ENCODE measurements at regions not wholly inside any gene's neighbourhood (a gene's known extent, or its start where the extent isn't known, plus 50 kb on each side); places are given as distances from the start of the nearest gene placed in this dataset.
"Not testable (repeated sequence)": the region's sequence is repeated elsewhere in the genome, so short reads cannot be mapped to it uniquely, and the experiment has no call there.

DNA sequence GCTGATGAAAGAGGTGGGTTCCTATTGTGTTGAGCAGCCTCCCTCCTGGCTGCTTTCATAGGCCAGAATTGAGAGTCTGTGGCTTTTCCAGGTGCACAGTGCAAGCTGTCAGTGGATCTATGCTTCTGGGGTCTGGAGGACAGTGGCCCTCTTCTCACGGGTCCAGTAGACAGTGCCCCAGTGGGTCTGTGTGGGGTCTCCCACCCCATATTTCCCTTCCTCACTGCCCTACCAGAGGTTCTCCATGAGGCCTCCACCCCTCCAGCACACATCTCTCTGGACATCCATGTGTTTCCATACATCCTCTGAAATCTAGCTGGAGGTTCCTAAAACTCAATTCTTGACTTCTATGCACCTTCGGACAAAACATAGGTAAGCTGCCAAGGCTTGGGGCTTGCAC is 201.2 kb downstream of the FAM43A start:
- in situ Hi-C loops (cut with MboI; ENCODE audit: low sequenced_read_pairs) = no loop called here
- peaks cover 4% of the 10 kb centered on the region; the same call in 1 of the 2 replicates for H3K27me3 ChIP-seq (ENCODE audit: low read depth)

GRCh38 chr3:194888062-194888461 is 202.4 kb downstream of the FAM43A start:
- H3K4me3 ChIP-seq; in situ Hi-C loops (cut with MboI; ENCODE audit: low sequenced_read_pairs); H3K9me3 ChIP-seq; H3K27me3 ChIP-seq (ENCODE audit: low read depth); H3K4me1 ChIP-seq; H3K36me3 ChIP-seq (replicated peaks); DNase-seq (ENCODE audit: low spot score in 2 of 2): not testable (repeated sequence)

More for the DNA sequence above, 201.2 kb downstream of the FAM43A start:
- H3K36me3 ChIP-seq (replicated peaks) = no peaks in the 10 kb centered on the region
- H3K4me1 ChIP-seq = no peaks in the 10 kb centered on the region
- DNase-seq (ENCODE audit: low spot score in 2 of 2) = no peak
- no peak overlapping the region for H3K4me3 ChIP-seq
- peaks cover 6% of the 10 kb centered on the region; the same call in 1 of the 2 replicates for H3K9me3 ChIP-seq

GRCh38 chr3:194888916-194889315 is 203.2 kb downstream of the FAM43A start:
- Histone ChIP-seq H3K4me3 (no peak overlapping the region), H3K36me3 (replicated peaks) (no peaks in the 10 kb centered on the region), H3K4me1 (no peaks in the 10 kb centered on the region), H3K9me3 (peaks cover 5% of the 10 kb centered on the region; the same call in 1 of the 2 replicates), H3K27me3 (ENCODE audit: low read depth) (peaks cover 4% of the 10 kb centered on the region; the same call in 1 of the 2 replicates)
- no peak for DNase-seq (ENCODE audit: low spot score in 2 of 2)
- in situ Hi-C loops (cut with MboI; ENCODE audit: low sequenced_read_pairs) = no loop called here

DNA sequence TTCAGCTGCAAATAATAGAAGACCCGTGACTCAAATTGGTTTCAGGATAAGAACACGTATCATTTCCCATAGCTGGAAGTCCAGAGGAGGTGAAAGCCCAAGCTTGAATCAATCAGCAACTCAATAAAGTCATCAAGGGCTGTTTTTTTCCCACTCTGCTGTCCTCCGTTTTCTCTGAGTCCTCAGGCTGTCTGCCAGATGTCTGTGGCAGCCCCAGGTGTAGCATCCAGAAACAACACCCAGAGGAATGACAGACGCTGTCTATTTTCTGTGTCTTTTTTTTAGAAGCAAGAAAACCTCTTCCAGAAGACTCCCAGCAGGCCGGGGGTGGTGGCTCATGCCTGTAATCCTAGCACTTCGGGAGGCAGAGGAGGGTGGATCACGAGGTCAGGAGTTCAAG is 204.4 kb downstream of the FAM43A start:
- Histone ChIP-seq H3K4me1 (no peaks in the 10 kb centered on the region), H3K36me3 (replicated peaks) (no peaks in the 10 kb centered on the region), H3K9me3 (no peaks in the 10 kb centered on the region), H3K27me3 (ENCODE audit: low read depth) (peaks cover 4% of the 10 kb centered on the region; the same call in 1 of the 2 replicates), H3K4me3 (no peak overlapping the region)
- in situ Hi-C loops (cut with MboI; ENCODE audit: low sequenced_read_pairs) = no loop called here
- no peak for DNase-seq (ENCODE audit: low spot score in 2 of 2)

DNA sequence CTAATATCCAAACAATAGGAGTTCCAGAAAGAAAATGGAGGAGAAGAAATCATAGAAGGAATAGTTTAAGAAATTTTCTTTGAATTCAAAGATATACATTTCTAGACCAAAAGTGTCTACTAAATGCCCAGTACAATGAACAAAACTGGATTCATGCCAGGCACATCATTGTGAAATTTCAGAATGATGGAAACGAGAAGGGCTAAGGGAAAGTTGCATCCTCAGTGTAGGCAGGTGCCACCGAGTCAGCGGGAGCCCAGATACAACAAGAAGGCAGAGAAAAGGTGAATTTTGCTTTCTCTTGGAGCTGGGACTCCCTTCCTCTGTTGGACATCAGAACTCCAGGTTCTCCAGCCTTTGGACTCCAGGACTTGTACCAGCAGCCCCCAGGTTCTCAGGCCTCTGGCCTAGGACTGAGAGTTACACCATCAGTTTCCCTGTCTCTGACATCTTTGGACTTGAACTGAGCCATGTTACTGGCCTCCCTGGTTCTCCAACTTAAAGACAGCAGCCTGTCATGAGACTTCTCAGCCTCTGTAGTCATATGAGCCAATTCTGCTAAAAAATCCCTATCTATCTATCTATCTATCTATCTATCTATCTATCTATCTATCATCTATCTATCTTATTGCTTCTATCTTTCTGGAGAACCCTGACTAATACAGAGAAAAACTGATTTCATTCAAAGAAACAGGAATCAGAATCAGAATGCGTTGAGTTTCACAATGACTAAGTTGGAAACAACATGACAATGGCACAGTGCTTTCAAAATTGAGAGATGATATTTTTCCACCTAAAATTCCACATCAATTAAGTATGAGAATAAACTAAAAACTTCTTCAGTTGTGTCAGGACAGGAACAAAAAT is 207.7 kb downstream of the FAM43A start:
- H3K9me3 ChIP-seq = no peaks in the 10 kb centered on the region
- DNase-seq (ENCODE audit: low spot score in 2 of 2) = no peak
- peaks cover 4% of the 10 kb centered on the region; the same call in 1 of the 2 replicates for H3K27me3 ChIP-seq (ENCODE audit: low read depth)
- no peaks in the 10 kb centered on the region for H3K4me1 ChIP-seq
- H3K4me3 ChIP-seq = no peak overlapping the region
- H3K36me3 ChIP-seq (replicated peaks) = no peaks in the 10 kb centered on the region
- in situ Hi-C loops (cut with MboI; ENCODE audit: low sequenced_read_pairs) = no loop called here

GRCh38 chr3:194894538-194894937 is 208.9 kb downstream of the FAM43A start:
- H3K27me3 ChIP-seq (ENCODE audit: low read depth) = peaks cover 2% of the 10 kb centered on the region; the same call in 1 of the 2 replicates
- no peak for DNase-seq (ENCODE audit: low spot score in 2 of 2)
- H3K9me3 ChIP-seq = no peaks in the 10 kb centered on the region; the same call in 1 of the 2 replicates
- H3K4me3 ChIP-seq = no peak overlapping the region
- H3K4me1 ChIP-seq = no peaks in the 10 kb centered on the region
- in situ Hi-C loops (cut with MboI; ENCODE audit: low sequenced_read_pairs) = no loop called here
- H3K36me3 ChIP-seq (replicated peaks) = no peaks in the 10 kb centered on the region

DNA sequence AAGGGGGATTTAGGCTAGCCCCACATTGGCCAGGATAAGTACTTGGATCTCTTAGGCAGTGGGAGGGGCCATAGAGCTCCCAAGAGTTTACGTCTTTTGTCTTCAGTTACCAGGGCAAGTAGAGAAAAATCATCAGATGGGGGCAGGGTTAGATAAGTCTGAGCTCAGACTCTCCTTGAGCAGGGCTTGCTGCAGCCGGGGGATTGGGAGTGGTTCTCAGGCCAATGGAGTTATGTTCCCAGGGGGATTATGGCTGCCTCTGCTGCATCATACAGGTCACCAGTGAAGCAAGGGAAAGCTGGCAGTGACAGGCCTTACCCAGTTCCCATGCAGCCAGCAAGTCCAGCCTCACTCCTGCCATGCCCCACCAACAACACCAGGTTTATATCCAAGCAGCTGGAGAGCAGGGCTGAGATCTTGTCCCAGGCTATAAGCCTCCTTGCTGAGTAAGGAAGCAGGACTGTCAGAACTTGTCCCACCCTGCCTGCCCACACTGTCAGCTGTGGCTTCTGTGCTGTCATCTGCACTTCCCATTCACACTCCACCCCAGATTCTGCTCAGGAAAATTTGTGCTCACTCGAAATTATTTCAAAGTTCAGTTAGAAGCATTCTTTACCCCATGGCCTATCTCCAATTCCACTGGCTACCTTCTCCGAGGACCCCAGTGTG is 215.3 kb downstream of the FAM43A start:
- Histone ChIP-seq H3K4me1 (no peaks in the 10 kb centered on the region), H3K9me3 (no peaks in the 10 kb centered on the region; the same call in 1 of the 2 replicates), H3K4me3 (no peak overlapping the region), H3K27me3 (ENCODE audit: low read depth) (no peaks in the 10 kb centered on the region), H3K36me3 (replicated peaks) (no peaks in the 10 kb centered on the region)
- in situ Hi-C loops (cut with MboI; ENCODE audit: low sequenced_read_pairs) = no loop called here
- DNase-seq (ENCODE audit: low spot score in 2 of 2) = no peak

GRCh38 chr3:194903447-194903846 is 217.8 kb downstream of the FAM43A start:
- in situ Hi-C loops (cut with MboI; ENCODE audit: low sequenced_read_pairs); H3K4me3 ChIP-seq; H3K4me1 ChIP-seq; H3K9me3 ChIP-seq; H3K27me3 ChIP-seq (ENCODE audit: low read depth); H3K36me3 ChIP-seq (replicated peaks); DNase-seq (ENCODE audit: low spot score in 2 of 2): not testable (repeated sequence)

GRCh38 chr3:194904999-194905398 is 219.3 kb downstream of the FAM43A start:
- in situ Hi-C loops (cut with MboI; ENCODE audit: low sequenced_read_pairs); H3K36me3 ChIP-seq (replicated peaks); DNase-seq (ENCODE audit: low spot score in 2 of 2); H3K9me3 ChIP-seq; H3K4me1 ChIP-seq; H3K4me3 ChIP-seq; H3K27me3 ChIP-seq (ENCODE audit: low read depth): not testable (repeated sequence)

DNA sequence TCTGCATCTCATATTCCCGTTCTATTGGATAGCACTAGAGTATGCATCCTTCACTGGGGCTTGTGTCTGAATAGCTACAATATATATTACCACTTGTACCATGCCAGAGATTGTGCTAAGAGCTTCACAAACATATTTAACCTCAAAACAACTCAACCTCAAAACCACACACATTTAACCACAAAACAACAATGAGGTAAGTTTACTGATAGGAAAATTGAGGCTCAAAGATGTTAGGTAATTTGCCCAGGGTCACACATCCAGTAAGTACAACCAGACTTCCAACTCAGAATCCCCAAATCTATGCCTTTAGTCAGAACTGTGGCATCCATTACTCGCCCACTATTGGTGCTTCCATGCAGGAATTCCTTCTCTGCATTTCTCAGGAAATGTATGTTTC is 220.0 kb downstream of the FAM43A start:
- in situ Hi-C loops (cut with MboI; ENCODE audit: low sequenced_read_pairs) = no loop called here
- no peaks in the 10 kb centered on the region for H3K27me3 ChIP-seq (ENCODE audit: low read depth)

GRCh38 chr3:194906229-194906629 is 220.5 kb downstream of the FAM43A start:
- Histone ChIP-seq H3K36me3 (replicated peaks) (no peaks in the 10 kb centered on the region), H3K27me3 (ENCODE audit: low read depth) (no peaks in the 10 kb centered on the region), H3K4me3 (no peak overlapping the region), H3K9me3 (no peaks in the 10 kb centered on the region), H3K4me1 (no peaks in the 10 kb centered on the region)
- in situ Hi-C loops (cut with MboI; ENCODE audit: low sequenced_read_pairs) = no loop called here
- peak in 1 of 2 experiments; percentile 4 for DNase-seq (ENCODE audit: low spot score in 2 of 2)

More for the DNA sequence above, 220.0 kb downstream of the FAM43A start:
- DNase-seq (ENCODE audit: low spot score in 2 of 2) = no peak
- Histone ChIP-seq H3K4me1 (no peaks in the 10 kb centered on the region), H3K9me3 (no peaks in the 10 kb centered on the region), H3K4me3 (no peak overlapping the region), H3K36me3 (replicated peaks) (no peaks in the 10 kb centered on the region)

- DNase-seq (ENCODE audit: low spot score in 2 of 2) = no peak
- in situ Hi-C loops (cut with MboI; ENCODE audit: low sequenced_read_pairs) = no loop called here
- Histone ChIP-seq H3K4me1 (no peaks in the 10 kb centered on the region), H3K9me3 (no peaks in the 10 kb centered on the region), H3K36me3 (replicated peaks) (no peaks in the 10 kb centered on the region), H3K4me3 (no peak overlapping the region), H3K27me3 (ENCODE audit: low read depth) (no peaks in the 10 kb centered on the region)
These were observed 221.4 kb downstream of the FAM43A start for GRCh38 chr3:194906970-194907629.

DNA sequence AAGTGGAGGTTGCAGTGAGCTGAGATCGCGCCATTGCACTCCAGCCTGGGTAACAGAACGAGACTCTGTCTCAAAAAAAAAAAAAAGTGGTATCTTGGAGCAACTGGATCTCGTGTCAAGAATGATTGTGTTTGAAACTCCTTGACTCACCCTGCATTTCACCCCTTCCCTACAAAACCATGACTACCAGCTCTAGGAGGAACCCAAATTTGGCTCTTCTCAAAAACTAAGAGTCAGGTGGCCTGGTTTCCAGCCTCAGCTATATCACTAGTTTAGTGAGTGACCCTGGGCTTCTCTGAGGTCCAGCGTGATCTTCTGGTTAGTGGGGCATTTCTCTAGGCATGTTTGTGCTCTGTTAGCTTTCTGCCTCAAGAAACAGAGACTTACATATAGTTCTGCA is 222.1 kb downstream of the FAM43A start:
- no peaks in the 10 kb centered on the region for H3K27me3 ChIP-seq (ENCODE audit: low read depth)
- H3K9me3 ChIP-seq = no peaks in the 10 kb centered on the region
- no peaks in the 10 kb centered on the region for H3K36me3 ChIP-seq (replicated peaks)
- no peak for DNase-seq (ENCODE audit: low spot score in 2 of 2)
- H3K4me1 ChIP-seq = no peaks in the 10 kb centered on the region
- in situ Hi-C loops (cut with MboI; ENCODE audit: low sequenced_read_pairs) = no loop called here
- no peak overlapping the region for H3K4me3 ChIP-seq

DNA sequence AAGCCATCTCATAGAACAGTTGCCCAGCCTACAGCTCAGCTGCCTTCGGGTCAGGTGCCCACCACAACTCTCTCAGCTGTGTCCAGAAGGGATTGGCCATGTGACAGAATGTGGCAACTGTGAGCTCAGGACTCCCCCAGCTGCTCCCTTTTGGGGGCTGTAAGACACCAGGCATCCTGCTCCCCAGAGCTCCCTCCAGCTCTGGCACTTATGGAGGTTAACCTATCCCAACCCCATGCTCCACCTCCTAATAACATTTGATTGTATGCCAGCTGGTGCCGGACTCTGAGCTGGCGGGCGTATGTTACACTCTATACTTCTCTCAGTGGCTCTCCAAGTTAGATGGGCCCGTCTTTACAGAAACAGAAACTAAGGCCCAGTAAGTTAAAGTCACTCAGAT is 222.8 kb downstream of the FAM43A start:
- Histone ChIP-seq H3K4me3 (no peak overlapping the region), H3K4me1 (no peaks in the 10 kb centered on the region), H3K27me3 (ENCODE audit: low read depth) (no peaks in the 10 kb centered on the region), H3K36me3 (replicated peaks) (no peaks in the 10 kb centered on the region), H3K9me3 (no peaks in the 10 kb centered on the region)
- in situ Hi-C loops (cut with MboI; ENCODE audit: low sequenced_read_pairs) = no loop called here
- DNase-seq (ENCODE audit: low spot score in 2 of 2) = no peak
